Inflammatory macrophage treated with lipopolysaccharide for 1 hour (primary cell): ENCODE measurements at regions not wholly inside any gene's neighbourhood (a gene's known extent, or its start where the extent isn't known, plus 50 kb on each side); places are given as distances from the start of the nearest gene placed in this dataset.
A peak's percentile ranks its signal among the peaks of the same experiment; 100 is the strongest.
"Not testable (repeated sequence)": the region's sequence is repeated elsewhere in the genome, so short reads cannot be mapped to it uniquely, and the experiment has no call there.

Experiments used
- DNase-seq, 2 donors: peaks; one replicate each; pipeline ENCODE4 v3.0.0-alpha.2; 2020 to 2022

DNA sequence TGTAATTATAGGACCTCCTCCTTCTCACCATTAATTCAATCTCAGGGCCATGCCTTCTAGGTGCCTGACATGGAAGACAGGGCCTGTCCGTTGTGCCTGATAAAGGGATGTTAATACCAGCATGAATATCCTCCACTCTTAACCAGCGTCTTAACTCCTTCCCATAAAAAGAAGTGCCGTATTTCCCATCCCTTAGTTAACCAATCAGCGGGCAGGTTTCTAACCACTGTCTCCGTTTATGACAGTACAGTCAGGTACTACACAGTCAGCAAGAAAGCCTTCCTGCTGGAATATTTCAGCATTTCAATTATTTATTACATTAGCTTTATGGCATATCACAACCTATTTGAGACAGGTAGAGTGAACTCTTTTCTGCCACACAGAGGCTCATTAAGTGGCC is 308.6 kb upstream of the FZD8 start:
- no peak for DNase-seq

DNA sequence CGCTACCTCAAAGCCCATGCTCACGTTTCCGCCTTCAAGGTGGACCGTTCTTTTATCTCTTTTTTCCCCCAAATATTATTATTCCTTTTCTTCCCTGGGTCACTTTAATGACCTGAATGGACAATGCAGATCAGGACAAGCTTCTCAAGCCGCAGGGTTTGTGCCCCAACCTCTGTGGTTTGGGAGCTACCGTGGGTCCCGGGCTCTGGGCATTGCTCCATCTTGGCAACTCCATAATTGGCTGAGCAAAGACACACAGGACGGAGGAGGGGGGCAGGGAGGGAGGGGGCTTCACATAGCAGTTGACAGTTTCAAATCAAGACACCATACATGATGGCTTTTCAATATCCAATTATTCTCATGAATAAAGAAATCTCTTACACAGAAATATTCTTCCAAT is 308.1 kb upstream of the FZD8 start:
- DNase-seq: no peak

DNA sequence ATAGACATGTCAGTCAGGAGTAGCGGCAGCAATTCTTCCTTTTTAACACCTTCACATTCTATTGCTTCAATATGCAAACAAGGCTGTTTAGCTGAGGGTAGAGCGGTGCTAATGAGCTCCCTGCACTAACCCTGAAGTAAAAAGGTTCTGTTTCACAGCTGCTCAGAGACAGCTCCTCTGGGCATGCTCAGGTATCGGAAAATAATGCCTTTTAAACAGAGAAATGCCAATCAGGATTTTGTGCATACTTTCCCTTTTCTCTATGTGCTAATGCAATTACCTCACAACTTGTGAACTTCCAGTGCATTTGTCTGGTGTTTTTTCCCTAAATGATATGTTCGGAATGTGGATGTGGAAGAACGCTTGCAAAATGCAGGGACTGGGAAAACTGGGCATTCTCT is 307.7 kb upstream of the FZD8 start:
- DNase-seq: no peak

- DNase-seq: no peak
Observed at GRCh38 chr10:35946556-35946955, 304.5 kb upstream of the FZD8 start.

DNA sequence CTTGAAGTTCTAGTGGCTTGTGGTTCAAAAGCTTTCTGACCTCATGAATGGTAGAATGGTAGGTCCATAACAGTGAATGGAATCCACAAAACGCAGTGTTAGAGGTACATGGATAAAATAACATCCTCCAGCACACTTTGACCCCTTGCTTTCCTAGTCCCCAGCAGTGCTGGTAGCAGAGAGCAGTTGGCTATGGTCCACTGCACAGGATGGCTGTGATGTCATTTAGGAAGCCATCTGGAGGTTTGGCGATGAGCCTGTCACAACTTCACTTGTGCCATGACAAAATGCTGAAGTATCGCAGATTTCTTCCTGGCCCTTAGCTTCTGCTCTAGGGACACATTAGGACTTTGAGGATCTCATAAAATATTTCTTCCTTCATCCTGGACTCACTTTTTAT is 300.0 kb upstream of the FZD8 start:
- no peak for DNase-seq

- no peak for DNase-seq
Observed at GRCh38 chr10:35940141-35941041, 298.3 kb upstream of the FZD8 start.

- DNase-seq: no peak
Observed at GRCh38 chr10:35938160-35938559, 296.1 kb upstream of the FZD8 start.

- no peak for DNase-seq
Observed at GRCh38 chr10:35937546-35937945, 295.4 kb upstream of the FZD8 start.

DNA sequence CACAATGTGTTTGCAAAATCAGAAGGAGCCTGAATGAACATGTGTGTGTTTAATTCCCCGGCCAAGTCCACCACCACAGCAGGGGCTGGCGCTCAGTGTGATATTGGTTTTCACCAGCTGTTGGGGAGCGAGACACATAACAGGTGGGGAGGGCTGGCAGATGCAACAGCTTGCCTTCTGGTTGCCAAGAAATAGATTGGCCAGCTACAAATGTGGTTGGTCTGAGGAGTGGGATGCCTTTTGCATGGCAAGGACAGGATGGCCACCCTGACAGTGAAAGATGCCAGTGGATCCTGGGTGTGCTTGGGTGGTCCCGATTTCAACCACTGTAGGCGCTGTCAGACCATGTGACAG is 292.5 kb upstream of the FZD8 start:
- DNase-seq: no peak

DNA sequence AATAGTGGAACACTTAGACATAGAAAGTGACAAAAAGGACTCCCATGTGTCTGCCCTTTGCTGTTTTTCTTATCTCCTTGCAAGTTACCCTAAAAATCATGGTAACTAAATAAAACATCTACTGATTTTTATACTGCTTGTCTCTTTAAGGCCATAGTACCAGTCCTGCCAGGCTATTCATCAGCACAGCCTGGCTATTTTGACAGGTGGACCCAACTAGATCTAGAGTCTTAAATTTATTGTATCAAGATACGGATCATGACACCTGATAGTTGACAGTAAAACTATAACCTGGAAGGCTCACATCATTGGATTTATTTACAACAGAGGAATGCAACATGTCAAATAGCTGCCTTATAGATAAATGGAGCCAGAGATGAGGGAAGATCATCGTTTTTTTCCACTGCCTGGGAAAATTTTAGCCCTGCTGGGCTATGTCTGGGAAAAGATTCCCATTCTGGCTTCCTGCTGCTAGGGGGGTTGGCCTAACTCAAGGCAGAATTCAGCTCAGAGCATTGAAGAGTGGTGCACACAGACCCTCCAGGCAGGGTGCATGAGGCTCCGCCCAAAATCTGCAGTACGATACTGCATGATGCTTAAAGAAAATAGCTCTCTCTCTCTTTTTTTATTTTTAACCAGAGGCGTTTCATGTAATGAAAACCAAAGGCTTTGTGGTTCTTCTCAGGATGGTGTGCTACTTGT is 292.0 kb upstream of the FZD8 start:
- DNase-seq: no peak

DNA sequence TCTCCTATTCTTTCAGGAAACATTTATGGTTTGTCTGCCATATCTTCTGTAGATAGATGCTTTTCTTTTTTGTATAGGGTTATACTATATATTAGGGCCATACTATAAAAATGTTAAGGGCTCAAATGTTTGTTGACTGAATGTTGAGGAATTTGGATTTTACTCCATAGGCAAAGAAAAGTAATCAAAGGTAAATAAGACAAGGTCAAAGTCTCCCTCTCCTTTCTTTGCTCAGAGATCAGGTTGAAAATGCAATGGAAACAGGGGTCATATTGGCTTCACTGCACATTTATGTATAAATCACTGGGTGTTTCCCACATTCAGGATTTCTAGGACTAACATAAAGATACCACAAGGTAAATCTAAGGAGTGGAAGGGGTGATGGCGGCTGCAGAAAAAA is 291.4 kb upstream of the FZD8 start:
- DNase-seq: no peak

- not testable (repeated sequence) for DNase-seq
Observed at GRCh38 chr10:35929962-35930361, 287.9 kb upstream of the FZD8 start.

DNA sequence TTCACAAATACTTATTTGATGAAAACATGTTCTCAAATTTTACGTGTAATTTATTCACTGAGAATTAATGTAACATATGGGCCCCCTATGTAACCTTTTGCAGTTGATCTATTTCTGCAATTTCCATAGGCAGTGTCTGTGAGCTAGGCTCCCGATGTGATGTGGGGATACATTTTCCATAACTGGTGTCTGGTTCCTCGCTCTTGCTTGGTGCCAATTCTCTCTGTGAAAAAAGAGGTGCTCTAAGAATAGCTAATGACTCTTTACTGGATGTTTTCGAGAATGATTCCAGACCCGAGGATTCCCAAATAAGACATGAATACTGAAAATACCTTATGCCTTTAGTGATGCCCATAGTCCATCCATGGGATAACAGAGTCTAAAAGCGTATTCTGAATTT is 286.7 kb upstream of the FZD8 start:
- no peak for DNase-seq

- DNase-seq: no peak
Observed at GRCh38 chr10:35927990-35928488, 285.9 kb upstream of the FZD8 start.

- DNase-seq: no peak
Observed at GRCh38 chr10:35927341-35927740, 285.2 kb upstream of the FZD8 start.

GRCh38 chr10:35926846-35927245 is 284.8 kb upstream of the FZD8 start:
- DNase-seq: no peak

DNA sequence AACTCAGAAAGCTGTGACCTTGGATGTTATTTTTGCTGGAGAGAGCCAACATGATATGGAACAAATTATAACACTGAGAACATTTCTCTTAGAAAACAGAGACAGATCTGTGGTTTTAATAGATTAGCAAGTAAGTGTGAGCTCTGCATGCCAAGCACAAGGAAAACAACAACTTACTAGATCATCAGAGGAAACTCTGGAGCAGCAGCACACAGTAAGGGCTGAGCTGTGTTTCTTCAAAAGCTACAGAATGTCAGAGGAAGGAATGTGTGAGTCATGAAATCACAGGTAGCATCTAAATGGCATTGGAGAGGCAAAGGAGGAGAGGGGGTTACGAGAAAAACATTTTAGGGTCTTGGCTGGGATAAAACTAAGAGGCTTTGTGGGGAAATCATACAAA is 283.4 kb upstream of the FZD8 start:
- DNase-seq: no peak

- no peak for DNase-seq
Observed at GRCh38 chr10:35924759-35925158, 282.7 kb upstream of the FZD8 start.

- DNase-seq: no peak
Observed at GRCh38 chr10:35922876-35923600, 280.9 kb upstream of the FZD8 start.

- DNase-seq: no peak
Observed at GRCh38 chr10:35921866-35922350, 279.8 kb upstream of the FZD8 start.

DNA sequence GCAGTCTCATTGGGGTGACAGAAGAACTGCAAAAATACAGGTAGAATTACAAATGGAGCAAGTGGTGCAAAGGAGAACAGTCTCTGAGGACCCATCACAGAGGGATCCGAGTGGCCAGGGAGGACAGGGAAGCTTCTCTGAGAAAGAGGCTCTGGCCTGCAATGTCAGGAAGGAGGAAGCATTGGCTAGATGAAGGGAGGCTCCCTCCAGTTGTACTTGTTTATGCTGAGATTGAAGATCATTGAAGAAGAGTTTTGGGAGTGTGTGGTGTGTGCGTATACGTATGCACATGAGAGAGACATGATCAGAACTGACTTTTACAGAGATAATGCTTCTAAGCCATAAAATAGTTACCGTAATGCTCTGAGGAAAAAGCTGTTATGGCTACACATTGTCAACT is 274.7 kb upstream of the FZD8 start:
- peak in 1 of 2 donors; percentile 2 for DNase-seq

GRCh38 chr10:35913628-35914027 is 271.5 kb upstream of the FZD8 start:
- DNase-seq: no peak
